ENCODE measurements at regions not wholly inside any gene's neighbourhood (a gene's known extent, or its start where the extent isn't known, plus 50 kb on each side); places are given as distances from the start of the nearest gene placed in this dataset.

- no peak for DNase-seq
Observed at GRCh38 chr2:81739966-81740365, 1435.4 kb upstream of the LRRTM1 start.

DNA sequence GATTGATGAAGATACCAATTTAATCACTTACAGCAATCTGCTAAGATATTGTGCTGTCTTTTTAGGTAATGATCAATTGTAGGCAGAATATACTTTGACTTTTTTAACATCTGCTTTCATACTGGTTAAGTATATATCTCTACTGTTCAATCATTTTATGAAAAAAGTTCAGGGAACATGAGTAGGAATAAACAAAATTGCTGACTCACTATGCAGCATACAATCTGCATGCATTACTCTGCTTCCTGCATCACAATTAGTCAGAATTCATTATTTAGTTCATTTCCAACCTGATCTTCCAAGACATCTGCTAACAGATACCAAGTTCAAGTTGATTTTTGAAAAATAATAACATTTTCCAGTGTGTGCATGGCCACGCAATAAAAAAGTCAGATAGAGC is 1430.4 kb upstream of the LRRTM1 start:
- no peak for DNase-seq

GRCh38 chr2:81714817-81715216 is 1410.3 kb upstream of the LRRTM1 start:
- no peak for DNase-seq

- DNase-seq: no peak
Observed at GRCh38 chr2:81706856-81707255, 1402.3 kb upstream of the LRRTM1 start.

DNA sequence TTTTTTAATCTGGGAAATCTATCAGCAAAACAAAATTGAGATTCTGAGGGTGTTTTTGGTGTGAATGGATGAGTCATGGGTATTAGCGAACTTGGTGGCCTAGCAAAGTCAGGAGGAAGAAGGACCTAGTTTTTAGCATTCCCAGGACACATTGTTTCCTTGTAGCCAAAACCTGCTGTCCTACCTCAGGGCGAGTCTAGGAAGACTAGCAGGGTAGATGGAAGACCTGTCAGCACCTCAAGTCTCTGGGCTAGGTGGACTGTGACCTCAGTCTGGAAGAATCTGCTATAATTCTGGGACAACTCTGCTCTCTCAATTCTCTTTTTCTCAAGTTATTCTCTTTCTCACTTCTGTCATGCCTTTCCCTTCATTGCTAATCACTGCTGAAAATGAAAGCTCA is 1399.3 kb upstream of the LRRTM1 start:
- no peak for DNase-seq

- no peak for DNase-seq
Observed at GRCh38 chr2:81692566-81692965, 1388.0 kb upstream of the LRRTM1 start.

DNA sequence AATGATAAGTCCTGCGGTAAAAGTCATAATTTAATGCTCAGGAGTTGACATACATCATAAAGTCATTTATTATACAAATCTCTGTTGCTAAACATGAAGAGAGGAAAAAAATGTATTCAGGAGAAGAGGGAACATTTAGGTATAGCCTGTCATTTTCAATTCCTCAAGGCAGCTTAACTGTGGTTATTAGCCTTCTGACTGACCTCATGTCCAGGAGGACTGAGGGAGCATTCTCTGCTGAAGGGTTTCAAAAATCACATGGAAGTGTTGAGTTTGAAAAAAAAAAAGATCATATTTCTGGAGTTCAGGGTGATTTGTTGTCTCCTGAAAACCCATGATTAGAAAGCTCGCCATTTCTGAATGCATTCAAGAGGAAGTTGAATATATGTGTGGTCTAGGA is 1371.1 kb upstream of the LRRTM1 start:
- no peak for DNase-seq

DNA sequence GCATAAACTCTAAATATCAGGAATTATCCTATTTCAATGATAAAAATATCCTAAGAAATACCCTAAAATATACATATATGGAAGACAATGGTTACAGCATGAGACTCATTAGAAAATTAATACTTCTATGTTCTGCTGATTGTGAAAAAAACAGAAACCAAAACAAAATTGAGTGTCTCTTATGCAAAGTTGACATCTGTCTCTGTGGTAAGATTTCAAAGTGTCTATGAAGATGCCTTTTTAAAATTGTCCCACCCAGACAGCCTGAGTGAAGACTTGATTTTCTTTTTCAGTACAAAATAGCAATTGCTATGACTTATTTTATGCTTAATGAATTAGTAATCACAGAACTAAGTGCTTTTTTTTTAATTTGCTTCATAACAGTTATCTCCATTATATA is 1368.4 kb upstream of the LRRTM1 start:
- no peak for DNase-seq

GRCh38 chr2:81672516-81672915 is 1368.0 kb upstream of the LRRTM1 start:
- no peak for DNase-seq

- no peak for DNase-seq
Observed at GRCh38 chr2:81670885-81671284, 1366.3 kb upstream of the LRRTM1 start.

- DNase-seq: no peak
Observed at GRCh38 chr2:81661081-81661480, 1356.5 kb upstream of the LRRTM1 start.

DNA sequence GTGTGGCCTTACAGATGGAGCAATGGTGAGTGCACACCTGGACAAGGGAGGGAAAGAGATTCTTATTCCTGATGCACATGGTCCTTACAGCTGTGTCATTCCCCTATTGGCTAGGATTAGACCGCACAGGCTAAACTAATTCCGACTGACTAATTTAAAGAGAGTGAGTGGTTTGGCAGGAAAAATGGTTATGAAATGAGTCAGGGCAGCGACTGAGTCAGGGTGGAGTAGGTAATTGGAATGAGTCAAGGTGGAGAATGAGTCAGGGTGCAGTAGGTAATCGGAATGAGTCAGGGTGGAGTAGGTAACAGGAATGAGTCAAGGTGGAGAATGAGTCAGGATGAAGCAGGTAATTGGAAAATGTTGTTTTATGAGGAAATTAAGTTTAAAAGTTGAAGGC is 1353.7 kb upstream of the LRRTM1 start:
- DNase-seq: no peak

DNA sequence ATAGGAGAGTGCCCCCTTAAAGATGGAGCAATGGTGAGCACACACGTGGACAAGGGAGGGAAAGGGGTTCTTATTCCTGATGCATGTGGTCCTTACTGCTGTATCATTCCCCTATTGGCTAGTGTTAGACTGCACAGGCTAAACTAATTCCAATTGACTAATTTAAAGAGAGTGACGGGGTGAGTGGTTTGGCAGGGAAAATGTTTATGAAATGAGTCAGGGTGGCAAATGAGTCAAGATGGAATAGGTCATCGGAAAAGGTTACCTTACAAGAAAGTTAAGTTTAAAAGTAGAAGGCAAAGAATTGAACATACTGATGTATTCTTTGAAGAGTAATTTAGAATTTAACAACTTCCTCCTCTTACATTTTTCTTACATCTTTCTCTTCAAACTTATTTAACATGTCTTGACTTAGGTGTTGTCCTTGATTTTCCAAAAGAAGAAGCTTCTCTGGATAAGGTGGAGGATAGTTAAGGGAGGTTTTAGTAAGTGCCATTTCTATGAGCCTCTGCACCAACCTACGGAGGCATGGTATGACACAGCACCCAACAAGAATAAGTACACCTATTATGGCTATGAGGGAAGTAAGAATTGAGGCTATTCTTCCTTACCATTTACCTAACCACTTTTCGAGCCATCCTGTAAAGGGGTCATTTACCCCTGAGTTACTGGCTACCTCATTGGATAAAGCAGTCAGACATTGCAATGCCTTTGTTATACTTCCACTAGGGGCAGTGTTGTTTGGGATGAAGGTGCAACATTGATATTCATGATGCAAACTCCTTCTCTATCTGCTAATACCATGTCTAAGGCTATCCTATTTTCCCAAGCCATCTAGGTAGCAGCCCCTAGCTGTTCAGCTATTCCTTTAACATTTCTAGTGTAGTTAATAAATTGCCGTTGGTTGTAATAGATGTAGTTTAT is 1345.8 kb upstream of the LRRTM1 start:
- DNase-seq: no peak

DNA sequence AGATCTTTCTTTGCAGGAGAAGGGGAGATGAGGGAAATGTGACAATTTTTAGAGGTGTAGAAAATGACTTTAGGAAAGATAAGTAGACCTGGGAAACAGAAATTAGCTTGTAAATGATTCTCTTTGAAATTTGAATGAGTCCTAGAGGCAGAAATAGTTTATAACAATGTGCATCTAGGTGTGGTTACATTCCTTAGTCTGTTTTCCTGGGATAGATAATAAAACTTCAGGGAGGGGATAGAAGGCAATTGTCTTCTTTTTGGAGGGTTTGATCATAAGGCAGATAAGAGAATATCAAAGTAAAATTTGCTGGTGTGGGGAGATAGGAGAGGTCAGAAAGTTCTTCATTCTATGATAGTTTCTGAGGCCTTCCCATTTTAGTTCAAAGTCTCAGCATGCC is 1344.3 kb upstream of the LRRTM1 start:
- no peak for DNase-seq

GRCh38 chr2:81648370-81648769 is 1343.8 kb upstream of the LRRTM1 start:
- no peak for DNase-seq

GRCh38 chr2:81647715-81648230 is 1343.2 kb upstream of the LRRTM1 start:
- DNase-seq: no peak

GRCh38 chr2:81645745-81646301 is 1341.3 kb upstream of the LRRTM1 start:
- no peak for DNase-seq

DNA sequence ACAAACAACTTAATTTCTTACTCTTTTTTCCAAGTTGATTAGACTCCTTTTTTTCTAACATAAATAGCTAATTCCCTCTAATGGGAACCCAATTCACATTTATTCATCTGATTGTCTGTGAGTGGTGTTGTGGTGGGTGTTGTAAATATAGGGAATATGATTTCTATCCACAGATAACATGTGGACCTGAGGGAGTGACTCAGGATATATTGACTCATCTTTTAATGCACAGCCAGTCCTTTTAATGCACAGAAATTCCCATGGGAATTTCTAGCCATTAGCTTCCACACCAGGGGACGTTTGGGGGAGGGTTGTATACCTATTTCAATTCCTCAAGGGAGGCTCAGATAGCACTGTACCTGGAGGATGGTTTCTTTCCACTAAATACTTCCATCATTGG is 1339.6 kb upstream of the LRRTM1 start:
- DNase-seq: no peak

GRCh38 chr2:81624825-81625224 is 1320.3 kb upstream of the LRRTM1 start:
- DNase-seq: no peak

GRCh38 chr2:81600088-81600487 is 1295.5 kb upstream of the LRRTM1 start:
- no peak for DNase-seq

GRCh38 chr2:81598453-81598852 is 1293.9 kb upstream of the LRRTM1 start:
- DNase-seq: no peak

DNA sequence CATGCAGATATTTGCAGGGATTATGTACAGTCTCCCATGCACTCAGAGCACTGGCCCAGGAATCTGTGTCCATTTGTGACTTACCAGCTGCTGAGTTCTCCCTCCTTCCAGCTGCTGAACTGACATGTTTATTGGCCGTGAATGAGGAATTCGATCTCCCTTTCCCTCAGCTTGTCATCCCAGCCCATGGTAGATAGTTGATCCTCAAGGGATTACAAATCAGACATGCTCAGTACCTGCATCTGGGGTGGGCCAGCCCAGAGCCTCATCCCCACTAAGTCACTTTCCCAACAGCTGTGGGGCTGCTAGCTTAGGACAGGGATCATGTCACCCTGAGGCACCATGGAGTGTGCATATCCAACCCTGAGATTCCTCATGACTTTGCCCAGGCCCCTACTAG is 1284.9 kb upstream of the LRRTM1 start:
- no peak for DNase-seq

- DNase-seq: no peak
Observed at GRCh38 chr2:81583311-81584108, 1279.0 kb upstream of the LRRTM1 start.

- DNase-seq: no peak
Observed at GRCh38 chr2:81576713-81577112, 1272.2 kb upstream of the LRRTM1 start.

Measured in NCI-H2227 treated with DMSO at 0.1 percent for 48 hours (cell line).